ENCODE measurements at regions not wholly inside any gene's neighbourhood (a gene's known extent, or its start where the extent isn't known, plus 50 kb on each side); places are given as distances from the start of the nearest gene placed in this dataset.

- TF ChIP-seq CTCF (IDR thresholded peaks at IDR 0.05) (no peak), ZFX (IDR thresholded peaks at IDR 0.05; ENCODE audit: borderline replicate concordance) (no peak)
These were observed 85.9 kb upstream of the GRK3 start for GRCh38 chr22:25478528-25478927.

Measured in 22Rv1 (cell line).